Neuronal stem cell (in vitro differentiated cells): ENCODE measurements at regions not wholly inside any gene's neighbourhood (a gene's known extent, or its start where the extent isn't known, plus 50 kb on each side); places are given as distances from the start of the nearest gene placed in this dataset.

Experiments used
- DNase-seq: peaks from one replicate; pipeline ENCODE4 v3.0.0-alpha.2; 2013; ENCODE audit warnings: low spot score
- H2AFZ ChIP-seq: one replicate; pipeline ENCODE4 v1.6.1; 2013; ENCODE audit warnings: mild to moderate bottlenecking, low read length, inconsistent platforms
- H2AK5ac ChIP-seq: 2 replicates; pipeline ENCODE4 v1.6.1; 2013; ENCODE audit warnings: low read depth, mild to moderate bottlenecking, inconsistent platforms, low read length, moderate library complexity, mixed read lengths
- H2BK120ac ChIP-seq: 2 replicates; pipeline ENCODE4 v1.6.1; 2013; ENCODE audit warnings: low read depth, mild to moderate bottlenecking, inconsistent platforms, low read length, moderate library complexity, mixed read lengths
- H2BK12ac ChIP-seq: one replicate; pipeline ENCODE4 v1.6.1; 2013; ENCODE audit warnings: low read length, inconsistent platforms
- H2BK15ac ChIP-seq: 2 replicates; pipeline ENCODE4 v1.6.1; 2013; ENCODE audit warnings: mild to moderate bottlenecking, low read length, inconsistent platforms, mixed read lengths
- H2BK5ac ChIP-seq: one replicate; pipeline ENCODE4 v1.6.1; 2013; ENCODE audit warnings: inconsistent platforms, mild to moderate bottlenecking, low read length, moderate library complexity
- H3K14ac ChIP-seq: one replicate; pipeline ENCODE4 v1.6.1; 2013; ENCODE audit warnings: low read length, inconsistent platforms
- H3K18ac ChIP-seq: 2 replicates; pipeline ENCODE4 v1.6.1; 2013; ENCODE audit warnings: low read length, inconsistent platforms
- H3K23ac ChIP-seq: 2 replicates; pipeline ENCODE4 v1.6.1; 2013; ENCODE audit warnings: low read depth, mild to moderate bottlenecking, mixed read lengths, low read length, inconsistent platforms; ENCODE audit not compliant: poor library complexity
- H3K27ac ChIP-seq: replicated peaks from 3 replicates; pipeline ENCODE4 v1.5.1; 2013; ENCODE audit warnings: low read length, inconsistent platforms
- H3K27me3 ChIP-seq, 3 experiments: 2 replicates each; pipeline ENCODE4 v1.6.1; 2013; ENCODE audit warnings: low read length in 3 of 3, mild to moderate bottlenecking in 2 of 3, inconsistent platforms in 1 of 3, low read depth in 1 of 3, mixed read lengths in 1 of 3, moderate library complexity in 1 of 3; ENCODE audit not compliant: control insufficient read depth in 3 of 3, insufficient read depth in 3 of 3
- H3K36me3 ChIP-seq, 2 donors: replicated peaks in 1 of 2; 2 replicates each; pipeline ENCODE4 v1.6.1; 2013; ENCODE audit warnings: low read length in 2 of 2; ENCODE audit not compliant: control insufficient read depth in 2 of 2, insufficient read depth in 2 of 2
- H3K4ac ChIP-seq: 2 replicates; pipeline ENCODE4 v1.6.1; 2013; ENCODE audit warnings: inconsistent platforms, mild to moderate bottlenecking, low read length, moderate library complexity
- H3K4me1 ChIP-seq, 2 donors: 1 replicate in 1 of 2; 2 replicates in 1 of 2; pipeline ENCODE4 v1.6.1; 2013; ENCODE audit warnings: low read length in 2 of 2, low read depth in 1 of 2; ENCODE audit not compliant: control insufficient read depth in 2 of 2, insufficient read depth in 1 of 2
- H3K4me2 ChIP-seq: one replicate; pipeline ENCODE4 v1.6.1; 2013; ENCODE audit warnings: mild to moderate bottlenecking, low read length, inconsistent platforms; ENCODE audit not compliant: insufficient read depth, poor library complexity, severe bottlenecking
- H3K4me3 ChIP-seq, 2 donors: 2 replicates each; pipeline ENCODE4 v1.5.1; 2013; ENCODE audit warnings: low read length in 2 of 2, mild to moderate bottlenecking in 2 of 2, inconsistent platforms in 1 of 2, moderate library complexity in 1 of 2
- H3K79me1 ChIP-seq: one replicate; pipeline ENCODE4 v1.6.1; 2013; ENCODE audit warnings: low read depth, mild to moderate bottlenecking, inconsistent platforms, low read length, moderate library complexity
- H3K9ac ChIP-seq: one replicate; pipeline ENCODE4 v1.6.1; 2013; ENCODE audit warnings: mild to moderate bottlenecking, low read depth, low read length, inconsistent platforms; ENCODE audit not compliant: poor library complexity
- H3K9me3 ChIP-seq, 2 donors: replicated peaks in 1 of 2; 2 replicates each; pipeline versions ENCODE3 to v1.6.1; 2013; ENCODE audit warnings: low read length in 2 of 2, mild to moderate bottlenecking in 2 of 2, inconsistent platforms in 1 of 2, low read depth in 1 of 2, mixed read lengths in 1 of 2, moderate library complexity in 1 of 2; ENCODE audit not compliant: control insufficient read depth in 2 of 2, insufficient read depth in 1 of 2
- H4K8ac ChIP-seq: one replicate; pipeline ENCODE4 v1.6.1; 2013; ENCODE audit warnings: low read depth, mild to moderate bottlenecking, inconsistent platforms, low read length, moderate library complexity
- H4K91ac ChIP-seq: one replicate; pipeline ENCODE4 v1.6.1; 2013; ENCODE audit warnings: low read length, low read depth, mild to moderate bottlenecking, inconsistent platforms; ENCODE audit not compliant: poor library complexity
- WGBS, 2 donors: extraction: QIAGEN DNeasy Blood & Tissue Kit; methylation state at CpG; one replicate each; pipeline ENCODE4 v1.1.7; 2013; ENCODE audit warnings: missing lambda C conversion rate in 2 of 2, mixed read lengths in 1 of 2; ENCODE audit not compliant: insufficient read length in 2 of 2, insufficient replicate concordance in 1 of 2; ENCODE audit errors: extremely low coverage in 2 of 2; 5-methylcytosine and 5-hydroxymethylcytosine counted together

DNA sequence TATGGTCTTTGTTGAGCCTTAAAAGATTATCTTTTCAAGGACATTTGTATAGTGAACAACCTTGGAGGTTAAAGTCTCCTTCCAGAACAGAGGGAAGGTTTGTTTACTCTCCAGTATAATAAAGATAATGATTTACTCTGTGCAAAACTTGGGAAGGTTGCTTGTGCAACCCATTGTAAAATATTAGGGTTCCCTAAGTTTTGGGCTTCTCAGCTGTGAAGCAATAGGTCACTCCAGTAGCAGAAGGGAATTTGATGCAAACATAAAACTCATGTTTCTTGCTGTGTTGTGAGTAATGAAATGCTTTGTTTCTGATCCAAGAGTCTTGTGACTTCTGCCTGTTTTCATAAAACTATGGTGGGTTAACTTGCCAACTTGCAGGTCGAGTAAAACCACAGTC, 177.5 kb downstream of the SUCNR1 start:
- H2AK5ac ChIP-seq, result no peak overlapping the region
- WGBS, 2 donors, result no CpG with 5 or more reads among the region's 1 CpG
- no peak overlapping the region for H3K4me3 ChIP-seq
- H3K4ac ChIP-seq, result no peak overlapping the region
- no peaks in the 10 kb centered on the region for H3K79me1 ChIP-seq
- no peak overlapping the region for H2BK15ac ChIP-seq
- no peak overlapping the region for H3K18ac ChIP-seq
- H3K4me1 ChIP-seq, result no peaks in the 10 kb centered on the region
- no peak overlapping the region for H3K9ac ChIP-seq
- H2BK12ac ChIP-seq, result no peak overlapping the region
- no peak overlapping the region for H3K27ac ChIP-seq
- H2BK5ac ChIP-seq, result no peak overlapping the region
- no peaks in the 10 kb centered on the region for H3K27me3 ChIP-seq
- no peak overlapping the region for H3K14ac ChIP-seq
- H4K91ac ChIP-seq, result no peak overlapping the region
- H2BK120ac ChIP-seq, result no peak overlapping the region
- no peak overlapping the region for H4K8ac ChIP-seq
- H3K4me2 ChIP-seq, result no peak overlapping the region
- no peak overlapping the region for H3K23ac ChIP-seq
- H3K9me3 ChIP-seq, result peaks cover 0 to 2% of the 10 kb centered on the region in 2 donors
- no peak for DNase-seq
- H2AFZ ChIP-seq, result peak overlapping the region; percentile 23
- no peaks in the 10 kb centered on the region for H3K36me3 ChIP-seq

DNA sequence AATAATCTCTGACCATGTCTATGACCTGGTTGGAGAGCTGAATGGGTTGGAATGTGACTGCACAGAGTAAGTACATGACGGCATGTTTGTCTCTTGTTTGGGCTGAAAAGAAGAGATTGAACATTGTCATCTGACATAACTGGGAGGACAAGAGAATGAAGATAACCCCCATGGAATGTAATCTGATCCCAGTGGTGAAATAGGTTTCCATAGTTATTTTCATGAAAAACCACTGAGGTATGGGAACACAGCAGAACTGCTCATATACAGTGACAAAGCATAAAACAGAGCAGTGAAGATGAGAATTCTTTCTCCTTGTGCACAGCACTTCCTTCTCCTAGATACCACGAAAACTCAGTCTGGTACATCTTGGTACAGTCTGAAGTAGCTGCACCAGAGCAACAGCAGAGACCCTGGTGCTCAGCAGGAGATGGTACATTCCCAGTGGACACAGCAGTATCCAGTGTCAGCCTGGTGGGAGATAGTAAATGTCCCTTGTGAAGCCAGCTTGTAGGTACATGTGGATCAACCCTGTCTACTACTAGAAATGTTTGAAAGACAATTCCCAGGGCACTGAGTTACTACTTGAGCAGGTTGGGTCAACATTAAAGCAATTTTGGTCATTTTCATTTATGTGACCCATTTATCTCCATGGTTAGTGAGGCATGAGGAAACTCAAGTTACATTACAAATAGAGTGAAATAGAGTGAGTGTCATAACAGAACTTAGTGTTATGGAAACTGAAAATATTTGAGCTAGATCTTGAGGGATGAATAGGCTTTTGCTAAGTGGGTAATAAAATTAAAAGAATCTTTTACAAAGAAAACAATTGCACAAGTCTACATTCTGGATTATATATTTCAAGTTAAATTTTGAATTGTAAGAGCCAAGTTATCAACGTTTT, 178.3 kb downstream of the SUCNR1 start:
- H3K14ac ChIP-seq, result no peak overlapping the region
- H2BK15ac ChIP-seq, result no peak overlapping the region
- peak overlapping the region; percentile 23 for H2AFZ ChIP-seq
- H3K18ac ChIP-seq, result no peak overlapping the region
- H3K9ac ChIP-seq, result no peak overlapping the region
- H3K23ac ChIP-seq, result no peak overlapping the region
- no peak overlapping the region for H2BK120ac ChIP-seq
- no peak overlapping the region for H2AK5ac ChIP-seq
- no peaks in the 10 kb centered on the region for H3K79me1 ChIP-seq
- no peak overlapping the region for H2BK12ac ChIP-seq
- no peak overlapping the region for H3K4me2 ChIP-seq
- H3K36me3 ChIP-seq, result no peaks in the 10 kb centered on the region
- H4K8ac ChIP-seq, result no peak overlapping the region
- no peak overlapping the region for H3K4me3 ChIP-seq
- DNase-seq, result no peak
- no peaks in the 10 kb centered on the region for H3K4me1 ChIP-seq
- no peaks in the 10 kb centered on the region for H3K27me3 ChIP-seq
- H3K27ac ChIP-seq, result no peak overlapping the region
- no peak overlapping the region for H3K4ac ChIP-seq
- no peak overlapping the region for H4K91ac ChIP-seq
- no peak overlapping the region for H2BK5ac ChIP-seq
- H3K9me3 ChIP-seq, result peaks cover 0 to 2% of the 10 kb centered on the region in 2 donors
- no CpG with 5 or more reads among the region's 3 CpGs for WGBS, 2 donors

DNA sequence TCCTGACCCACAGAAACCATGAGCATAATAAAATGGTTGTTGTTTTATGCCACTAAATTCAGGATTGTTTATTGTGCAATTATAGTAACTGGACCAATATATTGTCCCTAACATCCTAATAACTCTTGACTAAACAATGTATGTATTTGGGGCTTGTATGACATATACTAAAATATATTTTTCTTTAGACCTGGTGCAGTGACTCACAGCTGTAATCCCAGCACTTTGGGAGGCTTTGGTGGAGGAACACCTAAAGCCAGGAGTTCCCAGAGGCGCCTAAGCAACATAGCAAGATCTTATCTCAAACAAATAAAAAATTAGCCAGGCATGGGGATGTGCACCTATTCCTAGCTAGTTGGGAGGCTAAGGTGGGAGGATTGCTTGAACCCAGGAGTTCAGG, 180.4 kb downstream of the SUCNR1 start:
- no peak overlapping the region for H2AFZ ChIP-seq
- H3K9ac ChIP-seq, result no peak overlapping the region
- no peaks in the 10 kb centered on the region for H3K79me1 ChIP-seq
- no peak overlapping the region for H2BK12ac ChIP-seq
- H3K18ac ChIP-seq, result no peak overlapping the region
- H3K9me3 ChIP-seq, result peaks cover 0 to 2% of the 10 kb centered on the region in 2 donors
- no peak overlapping the region for H2BK15ac ChIP-seq
- H4K91ac ChIP-seq, result no peak overlapping the region
- no peak overlapping the region for H3K14ac ChIP-seq
- no peak overlapping the region for H2AK5ac ChIP-seq
- H3K4me1 ChIP-seq, result peaks cover 0 to 1% of the 10 kb centered on the region in 2 donors
- no peak overlapping the region for H3K4me2 ChIP-seq
- H2BK5ac ChIP-seq, result no peak overlapping the region
- H3K4me3 ChIP-seq, result no peak overlapping the region
- no peak for DNase-seq
- H3K4ac ChIP-seq, result no peak overlapping the region
- no peaks in the 10 kb centered on the region for H3K36me3 ChIP-seq
- no peak overlapping the region for H2BK120ac ChIP-seq
- WGBS, 2 donors, result no CpG with 5 or more reads among the region's 1 CpG
- no peak overlapping the region for H3K23ac ChIP-seq
- no peak overlapping the region for H4K8ac ChIP-seq
- no peaks in the 10 kb centered on the region for H3K27me3 ChIP-seq
- H3K27ac ChIP-seq, result no peak overlapping the region

DNA sequence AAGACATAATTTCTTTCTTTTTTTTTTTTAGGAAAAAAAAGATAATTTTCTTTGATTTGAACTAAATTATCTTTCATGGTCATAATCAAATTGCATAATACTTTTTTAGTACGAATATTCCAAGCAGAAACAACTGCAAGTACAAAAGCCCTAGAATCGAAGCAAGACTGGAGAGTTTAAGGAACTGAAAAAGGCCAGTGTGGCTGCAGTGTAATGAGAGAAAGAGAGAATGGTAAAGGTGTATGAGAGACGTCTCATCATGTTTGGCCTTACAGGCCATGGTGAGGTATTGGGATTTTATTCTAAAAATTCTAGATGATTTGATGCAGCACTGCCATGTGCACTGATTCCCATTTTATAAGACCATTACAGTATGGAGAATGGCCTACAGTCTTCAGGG, 180.9 kb downstream of the SUCNR1 start:
- Histone ChIP-seq H2BK12ac (no peak overlapping the region), H3K4me3 (no peak overlapping the region), H3K79me1 (no peaks in the 10 kb centered on the region), H3K4ac (no peak overlapping the region), H2AFZ (no peak overlapping the region), H3K9me3 (peaks cover 0 to 2% of the 10 kb centered on the region in 2 donors), H4K91ac (no peak overlapping the region), H2BK120ac (no peak overlapping the region), H2AK5ac (no peak overlapping the region), H3K27me3 (no peaks in the 10 kb centered on the region), H3K18ac (no peak overlapping the region), H3K4me1 (peaks cover 0 to 1% of the 10 kb centered on the region in 2 donors), H3K14ac (no peak overlapping the region), H3K36me3 (no peaks in the 10 kb centered on the region), H3K27ac (no peak overlapping the region), H4K8ac (no peak overlapping the region), H3K4me2 (no peak overlapping the region), H3K9ac (no peak overlapping the region), H2BK15ac (no peak overlapping the region), H3K23ac (no peak overlapping the region), H2BK5ac (no peak overlapping the region)
- no peak for DNase-seq
- WGBS, 2 donors, result no CpG with 5 or more reads among the region's 3 CpGs
